Panc1 (cell line): ENCODE measurements at regions not wholly inside any gene's neighbourhood (a gene's known extent, or its start where the extent isn't known, plus 50 kb on each side); places are given as distances from the start of the nearest gene placed in this dataset.

Experiments used
- ATAC-seq: fragments of 200-7000 bp; cut with Tn5 transposase; 2 replicates; pipeline ENCODE4 v1.9.1; 2020; ENCODE audit warnings: mild to moderate bottlenecking, moderate library complexity
- BruUV-seq: library from RNA; stranded (reverse); fragments of 400-500 nt; replicated peaks from 2 replicates; lab custom pipeline; 2021; lab: Mats Ljungman, UMichigan
- CTCF ChIA-PET: fragments of 300-600 bp; sonication (Branson Sonifier 250); formaldehyde crosslinking; loops from one replicate; lab custom pipeline; 2022; ENCODE audit warnings: antibody characterized with exemption; lab: Charles Lee
- POLR2A ChIA-PET: fragments of 300-600 bp; sonication (Branson Sonifier 250); formaldehyde crosslinking; loops from one replicate; lab custom pipeline; 2022; ENCODE audit warnings: antibody characterized with exemption; lab: Charles Lee
- DNase-seq: peaks from one replicate; pipeline ENCODE4 v3.0.0-alpha.2; 2010; ENCODE audit warnings: low read depth, low spot score
- H3K27ac ChIP-seq: 2 replicates; pipeline ENCODE4 v1.5.1; 2011; ENCODE audit warnings: mild to moderate bottlenecking, low read length, inconsistent platforms
- H3K27me3 ChIP-seq: fragments of 200-500 bp; sonication (Bioruptor generic); 2 replicates; pipeline ENCODE4 v1.6.0; 2014; ENCODE audit warnings: low read length, inconsistent platforms; ENCODE audit not compliant: control insufficient read depth, insufficient read depth
- H3K36me3 ChIP-seq: fragments of 200-500 bp; sonication (Bioruptor generic); 2 replicates; pipeline ENCODE4 v1.5.1; 2014; ENCODE audit warnings: inconsistent platforms, mild to moderate bottlenecking, low read length, moderate library complexity; ENCODE audit not compliant: control insufficient read depth, insufficient read depth
- H3K4me1 ChIP-seq: 2 replicates; pipeline ENCODE4 v1.5.1; 2011; ENCODE audit warnings: inconsistent platforms, mild to moderate bottlenecking, low read length, moderate library complexity; ENCODE audit not compliant: control insufficient read depth, insufficient read depth
- H3K4me3 ChIP-seq, 2 experiments: 2 replicates each; pipeline ENCODE4 v1.5.1; 2011 to 2012; ENCODE audit warnings: low read depth in 2 of 2, low read length in 2 of 2, mild to moderate bottlenecking in 2 of 2, inconsistent platforms in 1 of 2, moderate library complexity in 1 of 2
- H3K9me3 ChIP-seq: fragments of 200-500 bp; sonication (Bioruptor generic); 2 replicates; pipeline ENCODE4 v1.5.1; 2014; ENCODE audit warnings: low read depth, mild to moderate bottlenecking, inconsistent platforms, low read length, moderate library complexity; ENCODE audit not compliant: control insufficient read depth, insufficient read depth
- POLR2AphosphoS5 ChIP-seq: IDR thresholded peaks from 2 replicates; pipeline ENCODE4 v1.6.1; 2012; ENCODE audit warnings: mild to moderate bottlenecking, low read depth, low read length, moderate library complexity
- SIN3A ChIP-seq: IDR thresholded peaks from 2 replicates; pipeline ENCODE4 v1.6.1; 2012; ENCODE audit warnings: low read depth, mild to moderate bottlenecking, low read length, moderate library complexity, borderline replicate concordance; ENCODE audit not compliant: insufficient read depth
- TCF7L2 ChIP-seq: IDR thresholded peaks from 2 replicates; pipeline ENCODE4 v1.6.1; 2011; ENCODE audit warnings: mild to moderate bottlenecking, low read depth, low read length, inconsistent platforms
- in situ Hi-C: cut with HindIII; loops from 2 replicates; pipeline ENCODE4 v1.10.0; 2016; ENCODE audit warnings: low sequenced_read_pairs, low pct_unique_long_range_greater_than_20kb
- intact Hi-C: fragments of 100-400 bp; cut with micrococcal nuclease; formaldehyde crosslinking; loops from one replicate; pipeline ENCODE4 v1.10.0; 2022; ENCODE audit not compliant: unreplicated experiment
- TF ChIP-seq, protein P1 (sequence below): fragments of 450-650 bp; IDR thresholded peaks from 2 replicates; pipeline ENCODE4 v1.5.1; 2017; ENCODE audit warnings: mild to moderate bottlenecking
- TF ChIP-seq, protein P2 (sequence below), 2 experiments: IDR thresholded peaks; 2 replicates each; pipeline ENCODE4 v1.6.1; 2011 to 2012; ENCODE audit warnings: low read depth in 2 of 2, control low read depth in 1 of 2, low read length in 1 of 2, mild to moderate bottlenecking in 1 of 2, moderate library complexity in 1 of 2; ENCODE audit not compliant: insufficient read depth in 1 of 2

DNA sequence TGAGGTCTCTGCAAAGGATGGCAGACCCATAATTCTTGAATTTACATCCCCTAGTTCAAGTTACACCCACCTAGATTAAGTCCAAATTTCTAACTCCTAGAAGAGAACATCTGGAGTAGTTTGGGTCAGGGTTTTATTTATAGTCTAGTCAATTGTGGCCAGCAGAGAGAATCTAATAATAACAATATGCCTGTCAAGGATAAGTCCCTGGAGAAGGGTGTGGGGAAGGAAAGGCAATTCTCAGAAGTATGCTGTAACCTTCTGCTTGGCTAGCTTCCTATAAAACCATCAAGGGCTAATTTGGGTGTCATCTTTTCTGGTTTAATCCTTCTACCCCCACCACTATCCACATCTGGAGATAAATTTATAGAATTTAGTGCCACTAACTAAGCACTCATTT, 52.8 kb upstream of the SEMA3E start:
- Histone ChIP-seq H3K9me3 (no peaks in the 10 kb centered on the region), H3K27me3 (no peaks in the 10 kb centered on the region), H3K36me3 (no peaks in the 10 kb centered on the region), H3K4me3 (no peak overlapping the region), H3K27ac (no peak overlapping the region), H3K4me1 (no peaks in the 10 kb centered on the region)
- intact Hi-C loops = no loop called here
- ChIA-PET CTCF (no interaction called here), POLR2A (no interaction called here)
- in situ Hi-C loops = no loop called here
- no peak for TF ChIP-seq TCF7L2
- TF ChIP-seq, protein P1, sequence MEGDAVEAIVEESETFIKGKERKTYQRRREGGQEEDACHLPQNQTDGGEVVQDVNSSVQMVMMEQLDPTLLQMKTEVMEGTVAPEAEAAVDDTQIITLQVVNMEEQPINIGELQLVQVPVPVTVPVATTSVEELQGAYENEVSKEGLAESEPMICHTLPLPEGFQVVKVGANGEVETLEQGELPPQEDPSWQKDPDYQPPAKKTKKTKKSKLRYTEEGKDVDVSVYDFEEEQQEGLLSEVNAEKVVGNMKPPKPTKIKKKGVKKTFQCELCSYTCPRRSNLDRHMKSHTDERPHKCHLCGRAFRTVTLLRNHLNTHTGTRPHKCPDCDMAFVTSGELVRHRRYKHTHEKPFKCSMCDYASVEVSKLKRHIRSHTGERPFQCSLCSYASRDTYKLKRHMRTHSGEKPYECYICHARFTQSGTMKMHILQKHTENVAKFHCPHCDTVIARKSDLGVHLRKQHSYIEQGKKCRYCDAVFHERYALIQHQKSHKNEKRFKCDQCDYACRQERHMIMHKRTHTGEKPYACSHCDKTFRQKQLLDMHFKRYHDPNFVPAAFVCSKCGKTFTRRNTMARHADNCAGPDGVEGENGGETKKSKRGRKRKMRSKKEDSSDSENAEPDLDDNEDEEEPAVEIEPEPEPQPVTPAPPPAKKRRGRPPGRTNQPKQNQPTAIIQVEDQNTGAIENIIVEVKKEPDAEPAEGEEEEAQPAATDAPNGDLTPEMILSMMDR = no peak
- TF ChIP-seq SIN3A = no peak
- TF ChIP-seq, protein P2, sequence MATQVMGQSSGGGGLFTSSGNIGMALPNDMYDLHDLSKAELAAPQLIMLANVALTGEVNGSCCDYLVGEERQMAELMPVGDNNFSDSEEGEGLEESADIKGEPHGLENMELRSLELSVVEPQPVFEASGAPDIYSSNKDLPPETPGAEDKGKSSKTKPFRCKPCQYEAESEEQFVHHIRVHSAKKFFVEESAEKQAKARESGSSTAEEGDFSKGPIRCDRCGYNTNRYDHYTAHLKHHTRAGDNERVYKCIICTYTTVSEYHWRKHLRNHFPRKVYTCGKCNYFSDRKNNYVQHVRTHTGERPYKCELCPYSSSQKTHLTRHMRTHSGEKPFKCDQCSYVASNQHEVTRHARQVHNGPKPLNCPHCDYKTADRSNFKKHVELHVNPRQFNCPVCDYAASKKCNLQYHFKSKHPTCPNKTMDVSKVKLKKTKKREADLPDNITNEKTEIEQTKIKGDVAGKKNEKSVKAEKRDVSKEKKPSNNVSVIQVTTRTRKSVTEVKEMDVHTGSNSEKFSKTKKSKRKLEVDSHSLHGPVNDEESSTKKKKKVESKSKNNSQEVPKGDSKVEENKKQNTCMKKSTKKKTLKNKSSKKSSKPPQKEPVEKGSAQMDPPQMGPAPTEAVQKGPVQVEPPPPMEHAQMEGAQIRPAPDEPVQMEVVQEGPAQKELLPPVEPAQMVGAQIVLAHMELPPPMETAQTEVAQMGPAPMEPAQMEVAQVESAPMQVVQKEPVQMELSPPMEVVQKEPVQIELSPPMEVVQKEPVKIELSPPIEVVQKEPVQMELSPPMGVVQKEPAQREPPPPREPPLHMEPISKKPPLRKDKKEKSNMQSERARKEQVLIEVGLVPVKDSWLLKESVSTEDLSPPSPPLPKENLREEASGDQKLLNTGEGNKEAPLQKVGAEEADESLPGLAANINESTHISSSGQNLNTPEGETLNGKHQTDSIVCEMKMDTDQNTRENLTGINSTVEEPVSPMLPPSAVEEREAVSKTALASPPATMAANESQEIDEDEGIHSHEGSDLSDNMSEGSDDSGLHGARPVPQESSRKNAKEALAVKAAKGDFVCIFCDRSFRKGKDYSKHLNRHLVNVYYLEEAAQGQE (IDR thresholded peaks at IDR 0.05; ENCODE audit: insufficient read depth in 1 of 2, low read depth in 2 of 2, low read length in 1 of 2) = no peak
- TF ChIP-seq POLR2AphosphoS5 = no peak
- no peak for ATAC-seq
- BruUV-seq = no TSS peak
- DNase-seq = no peak
